SK-N-SH (cell line): ENCODE measurements at regions not wholly inside any gene's neighbourhood (a gene's known extent, or its start where the extent isn't known, plus 50 kb on each side); places are given as distances from the start of the nearest gene placed in this dataset.

ENCODE experiments used
- CTCF ChIA-PET: fragments of 300-600, 350-600 bp; formaldehyde crosslinking; extraction: SDS; loops from one replicate; lab custom pipeline; 2021; lab: Yijun Ruan, JAX
- POLR2A ChIA-PET: fragments of 350-600 bp; sonication (Branson Sonifier 250); formaldehyde crosslinking; extraction: SDS; loops from one replicate; lab custom pipeline; 2020; ENCODE audit warnings: antibody characterized with exemption, inconsistent platforms; lab: Yijun Ruan, JAX
- DNase-seq: peaks from one replicate; pipeline ENCODE4 v3.0.0; 2012
- H2AFZ ChIP-seq: fragments of 200-600 bp; sonication (generic); 2 replicates; pipeline ENCODE4 v1.8.1; 2016; ENCODE audit warnings: antibody characterized with exemption, mild to moderate bottlenecking, low read depth
- H3F3A ChIP-seq: fragments of 200-600 bp; sonication (generic); replicated peaks from 2 replicates; pipeline ENCODE3; 2016; ENCODE audit warnings: antibody characterized with exemption, mild to moderate bottlenecking; ENCODE audit not compliant: insufficient read depth
- H3K27ac ChIP-seq, 2 experiments: fragments of 200-500 bp in 1 of 2; fragments of 200-600 bp in 1 of 2; sonication (Bioruptor generic) in 1 of 2; sonication (generic), shearing (Covaris generic) in 1 of 2; 2 replicates each; pipeline versions ENCODE4 v1.5.1 to v1.6.1; 2014 to 2016; ENCODE audit warnings: low read depth in 2 of 2, inconsistent platforms in 1 of 2, low read length in 1 of 2, mild to moderate bottlenecking in 1 of 2, mixed read lengths in 1 of 2
- H3K27me3 ChIP-seq: fragments of 200-600 bp; sonication (generic), shearing (Covaris generic); 2 replicates; pipeline ENCODE4 v1.6.1; 2016; ENCODE audit warnings: mixed run types; ENCODE audit not compliant: insufficient read depth
- H3K36me3 ChIP-seq, 2 experiments: fragments of 200-500 bp in 1 of 2; fragments of 200-600 bp in 1 of 2; sonication (Bioruptor generic) in 1 of 2; sonication (generic) in 1 of 2; replicated peaks in 1 of 2; 2 replicates each; pipeline versions ENCODE3 to v1.5.1; 2014 to 2016; ENCODE audit warnings: low read length in 1 of 2, mild to moderate bottlenecking in 1 of 2; ENCODE audit not compliant: insufficient read depth in 2 of 2, control insufficient read depth in 1 of 2
- H3K4me1 ChIP-seq, 2 experiments: fragments of 200-500 bp in 1 of 2; fragments of 200-600 bp in 1 of 2; sonication (Bioruptor generic) in 1 of 2; sonication (generic), shearing (Covaris generic) in 1 of 2; 2 replicates each; pipeline versions ENCODE4 v1.5.1 to v1.6.1; 2014 to 2016; ENCODE audit warnings: low read depth in 1 of 2, low read length in 1 of 2, mixed run types in 1 of 2; ENCODE audit not compliant: insufficient read depth in 2 of 2, control insufficient read depth in 1 of 2
- H3K4me2 ChIP-seq: fragments of 200-600 bp; sonication (generic), shearing (Covaris generic); 2 replicates; pipeline ENCODE4 v1.6.1; 2017; ENCODE audit warnings: mixed run types
- H3K4me3 ChIP-seq, 2 experiments: fragments of 200-500 bp in 1 of 2; fragments of 200-600 bp in 1 of 2; sonication (Bioruptor generic) in 1 of 2; sonication (generic), shearing (Covaris generic) in 1 of 2; 2 replicates each; pipeline versions ENCODE4 v1.5.1 to v1.8.1; 2014 to 2016; ENCODE audit warnings: low read depth in 2 of 2, inconsistent platforms in 1 of 2, low read length in 1 of 2, mild to moderate bottlenecking in 1 of 2, mixed read lengths in 1 of 2, moderate library complexity in 1 of 2
- H3K79me2 ChIP-seq: fragments of 200-600 bp; sonication (generic); 2 replicates; pipeline ENCODE4 v1.8.1; 2017; ENCODE audit warnings: mild to moderate bottlenecking; ENCODE audit not compliant: insufficient read depth
- H3K9ac ChIP-seq: fragments of 200-600 bp; sonication (generic); 2 replicates; pipeline ENCODE4 v1.6.1; 2017; ENCODE audit warnings: mixed run types
- H3K9me2 ChIP-seq: fragments of 200-600 bp; sonication (generic); 2 replicates; pipeline ENCODE4 v1.6.1; 2017; ENCODE audit warnings: mixed run types
- H3K9me3 ChIP-seq: fragments of 200-600 bp; sonication (generic); 2 replicates; pipeline ENCODE4 v1.6.1; 2017; ENCODE audit warnings: mixed run types, mild to moderate bottlenecking, moderate library complexity
- H4K20me1 ChIP-seq: fragments of 200-600 bp; sonication (generic); 2 replicates; pipeline ENCODE4 v1.6.1; 2017; ENCODE audit warnings: mild to moderate bottlenecking, mixed run types; ENCODE audit not compliant: insufficient read depth
- ELF1 ChIP-seq: IDR thresholded peaks from 2 replicates; pipeline ENCODE4 v1.4.0; 2012
- EP300 ChIP-seq, 2 experiments: IDR thresholded peaks; 2 replicates each; pipeline versions ENCODE4 v1.4.0 to v1.6.1; 2012; ENCODE audit warnings: borderline replicate concordance in 1 of 2, low read depth in 1 of 2, low read length in 1 of 2
- IRF3 ChIP-seq: fragments of 150-350 bp; IDR thresholded peaks from 2 replicates; pipeline ENCODE4 v1.6.1; 2016; ENCODE audit warnings: mild to moderate bottlenecking, low read depth, low read length
- NFIC ChIP-seq: IDR thresholded peaks from 2 replicates; pipeline ENCODE4 v1.4.0; 2012; ENCODE audit warnings: borderline replicate concordance
- NRF1 ChIP-seq: IDR thresholded peaks from 2 replicates; pipeline ENCODE4 v1.6.1; 2012; ENCODE audit warnings: low read depth, mild to moderate bottlenecking, low read length
- PBX3 ChIP-seq: IDR thresholded peaks from 2 replicates; pipeline ENCODE4; 2012
- POLR2AphosphoS5 ChIP-seq: IDR thresholded peaks from 2 replicates; pipeline ENCODE4 v1.6.1; 2012; ENCODE audit warnings: low read depth, low read length
- RAD21 ChIP-seq: IDR thresholded peaks from 2 replicates; pipeline ENCODE4 v1.6.1; 2012; ENCODE audit warnings: mild to moderate bottlenecking, low read length
- RCOR1 ChIP-seq: fragments of 150-350 bp; IDR thresholded peaks from 2 replicates; pipeline ENCODE4 v1.6.1; 2017; ENCODE audit warnings: antibody characterized with exemption, low read length
- REST ChIP-seq: IDR thresholded peaks from 2 replicates; pipeline ENCODE4 v1.6.1; 2012; ENCODE audit warnings: mild to moderate bottlenecking, low read depth, low read length, moderate library complexity
- RFX5 ChIP-seq: IDR thresholded peaks from 2 replicates; pipeline ENCODE4 v1.6.1; 2012; ENCODE audit warnings: mild to moderate bottlenecking, improper control_type of control experiment, low read length
- SMC3 ChIP-seq: IDR thresholded peaks from 2 replicates; pipeline ENCODE4 v1.6.1; 2012; ENCODE audit warnings: low read depth, low read length, improper control_type of control experiment
- TAF1 ChIP-seq: IDR thresholded peaks from 2 replicates; pipeline ENCODE4 v1.6.1; 2012; ENCODE audit warnings: low read depth, mild to moderate bottlenecking, low read length, moderate library complexity, borderline replicate concordance
- TCF12 ChIP-seq: IDR thresholded peaks from 2 replicates; pipeline ENCODE4 v1.4.0; 2012
- USF2 ChIP-seq: fragments of 150-350 bp; IDR thresholded peaks from 2 replicates; pipeline ENCODE4 v1.6.1; 2017; ENCODE audit warnings: antibody characterized with exemption, low read length, low read depth, borderline replicate concordance
- ZBTB33 ChIP-seq: IDR thresholded peaks from 2 replicates; pipeline ENCODE4 v1.4.0; 2012; ENCODE audit warnings: low read depth, borderline replicate concordance
- WGBS: methylation state at CpG from one replicate; pipeline ENCODE4 v1.1.6; 2017; ENCODE audit warnings: low lambda C conversion rate; 5-methylcytosine and 5-hydroxymethylcytosine counted together

DNA sequence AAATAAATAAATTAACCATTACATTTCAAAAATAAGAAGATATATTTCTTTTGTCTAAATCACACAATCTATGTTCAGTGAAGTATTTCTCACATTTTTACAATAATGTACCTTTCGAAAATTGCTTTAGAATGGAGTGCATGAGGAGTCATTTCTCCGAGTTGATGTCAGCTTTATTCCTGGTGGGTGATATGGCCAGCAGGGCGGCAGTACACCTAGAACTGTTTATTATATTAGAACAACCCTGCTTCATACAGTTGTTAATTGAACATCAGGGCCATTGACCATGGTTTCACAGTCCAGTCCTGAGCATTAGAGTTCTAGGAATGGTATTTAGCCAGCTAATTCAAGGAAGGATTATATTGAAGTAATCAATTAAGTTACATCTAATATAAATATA, 696.3 kb upstream of the SLC10A2 start:
- Histone ChIP-seq H3K9ac (no peak overlapping the region), H3F3A (no peaks in the 10 kb centered on the region), H4K20me1 (no peaks in the 10 kb centered on the region), H3K36me3 (no peaks in the 10 kb centered on the region), H3K4me2 (no peak overlapping the region), H3K79me2 (no peaks in the 10 kb centered on the region), H3K27me3 (no peaks in the 10 kb centered on the region), H3K9me2 (no peaks in the 10 kb centered on the region), H3K4me3 (no peak overlapping the region), H3K4me1 (no peaks in the 10 kb centered on the region), H2AFZ (no peak overlapping the region), H3K27ac (no peak overlapping the region), H3K9me3 (no peaks in the 10 kb centered on the region; the same call in 1 of the 2 replicates)
- POLR2A ChIA-PET: no interaction called here
- 33% methylated on average over 3 of the region's 3 CpGs for WGBS
- no peak for DNase-seq
- CTCF ChIA-PET: interaction anchor here (0.8 kb wide), 1 partner anchor 11 kb away, joined by 4 read pairs; no protein-coding TSS in a partner anchor
- TF ChIP-seq NRF1: no peak
- no peak for TF ChIP-seq PBX3
- no peak for TF ChIP-seq EP300 (IDR thresholded peaks at IDR 0.05; ENCODE audit: borderline replicate concordance in 1 of 2, low read depth in 1 of 2, low read length in 1 of 2)
- TF ChIP-seq ELF1: no peak
- no peak for TF ChIP-seq ZBTB33
- no peak for TF ChIP-seq TCF12
- TF ChIP-seq IRF3: no peak

GRCh38 chr13:103759361-103759760, 693.1 kb upstream of the SLC10A2 start:
- Histone ChIP-seq H3K36me3 (no peaks in the 10 kb centered on the region), H3K27ac (no peak overlapping the region), H3K4me3 (no peak overlapping the region), H3K9me2 (no peaks in the 10 kb centered on the region), H2AFZ (no peak overlapping the region), H3K4me2 (no peak overlapping the region), H3K9ac (no peak overlapping the region), H3F3A (no peaks in the 10 kb centered on the region), H4K20me1 (no peaks in the 10 kb centered on the region), H3K27me3 (no peaks in the 10 kb centered on the region), H3K9me3 (no peaks in the 10 kb centered on the region; the same call in 1 of the 2 replicates), H3K4me1 (no peaks in the 10 kb centered on the region), H3K79me2 (no peaks in the 10 kb centered on the region)
- DNase-seq: no peak
- WGBS: 34% methylated on average over 7 of the region's 7 CpGs
- ChIA-PET CTCF (interaction anchor here (1.1 kb wide), 1 partner anchor 21 kb away, joined by 3 read pairs; no protein-coding TSS in a partner anchor), POLR2A (no interaction called here)
- TF ChIP-seq EP300 (IDR thresholded peaks at IDR 0.05; ENCODE audit: borderline replicate concordance in 1 of 2, low read depth in 1 of 2, low read length in 1 of 2) (no peak), SMC3 (no peak), RAD21 (no peak), RCOR1 (no peak), NFIC (no peak), REST (no peak), RFX5 (no peak), POLR2AphosphoS5 (no peak), USF2 (no peak), PBX3 (no peak), TAF1 (no peak)
